ENCODE measurements at regions not wholly inside any gene's neighbourhood (a gene's known extent, or its start where the extent isn't known, plus 50 kb on each side); places are given as distances from the start of the nearest gene placed in this dataset.

GRCh38 chr11:28476049-28476448, 367.9 kb downstream of the METTL15 start:
- Histone ChIP-seq H3F3A (ENCODE audit: low read depth) (no peaks in the 10 kb centered on the region), H3K4me1 (ENCODE audit: insufficient read depth, low read length, poor library complexity, severe bottlenecking) (no peaks in the 10 kb centered on the region), H3K9me2 (replicated peaks; ENCODE audit: low read depth, low read length) (no peaks in the 10 kb centered on the region), H3K36me3 (ENCODE audit: insufficient read depth, low read length) (no peaks in the 10 kb centered on the region), H3K4me2 (ENCODE audit: low read depth, low read length, poor library complexity, severe bottlenecking) (no peak overlapping the region), H3K4me3 (ENCODE audit: low read length, poor library complexity, severe bottlenecking) (no peak overlapping the region), H3K79me2 (ENCODE audit: insufficient read depth, low read length) (no peaks in the 10 kb centered on the region), H3K9me3 (ENCODE audit: insufficient read depth, low read depth, low read length) (no peaks in the 10 kb centered on the region), H4K20me1 (ENCODE audit: insufficient read depth, low read length, poor library complexity, severe bottlenecking) (no peaks in the 10 kb centered on the region), H3K9ac (ENCODE audit: low read depth, low read length, poor library complexity, severe bottlenecking) (no peak overlapping the region), H2AFZ (ENCODE audit: low read length) (no peak overlapping the region), H3K27me3 (ENCODE audit: insufficient read depth, low read length, poor library complexity, severe bottlenecking) (no peaks in the 10 kb centered on the region)
- TF ChIP-seq EZH2phosphoT487 (IDR thresholded peaks at IDR 0.05; ENCODE audit: borderline replicate concordance), result no peak
- TF ChIP-seq CTCF (conservative IDR thresholded peaks at IDR 0.05; ENCODE audit: low read length), result no peak

DNA sequence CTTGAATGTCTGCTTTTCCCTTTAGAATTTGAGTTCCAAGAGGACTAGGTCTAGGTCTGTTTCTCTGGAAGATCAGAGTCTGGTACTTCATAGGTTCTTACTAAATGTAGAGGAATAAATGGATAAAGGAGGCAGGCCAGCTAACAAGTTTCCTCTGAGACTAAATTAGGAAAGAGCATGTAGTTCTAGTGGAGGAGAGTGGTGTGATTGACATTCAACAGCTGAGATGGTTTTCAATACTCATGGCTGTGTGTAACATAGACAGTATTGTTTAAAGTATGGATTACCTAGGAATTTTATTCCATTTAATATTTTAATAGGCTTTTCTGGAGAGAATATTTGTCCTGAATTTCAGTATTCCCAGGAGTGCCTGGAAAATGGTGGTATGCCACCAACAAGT, 364.7 kb downstream of the METTL15 start:
- no peak overlapping the region for H3K9ac ChIP-seq (ENCODE audit: low read depth, low read length, poor library complexity, severe bottlenecking)
- H3K36me3 ChIP-seq (ENCODE audit: insufficient read depth, low read length), result no peaks in the 10 kb centered on the region
- H4K20me1 ChIP-seq (ENCODE audit: insufficient read depth, low read length, poor library complexity, severe bottlenecking), result no peaks in the 10 kb centered on the region
- H3K4me1 ChIP-seq (ENCODE audit: insufficient read depth, low read length, poor library complexity, severe bottlenecking), result no peaks in the 10 kb centered on the region
- H3K79me2 ChIP-seq (ENCODE audit: insufficient read depth, low read length), result no peaks in the 10 kb centered on the region
- H3K9me3 ChIP-seq (ENCODE audit: insufficient read depth, low read depth, low read length), result no peaks in the 10 kb centered on the region
- H3K27me3 ChIP-seq (ENCODE audit: insufficient read depth, low read length, poor library complexity, severe bottlenecking), result no peaks in the 10 kb centered on the region
- H2AFZ ChIP-seq (ENCODE audit: low read length), result no peak overlapping the region
- H3F3A ChIP-seq (ENCODE audit: low read depth), result no peaks in the 10 kb centered on the region
- H3K4me2 ChIP-seq (ENCODE audit: low read depth, low read length, poor library complexity, severe bottlenecking), result no peak overlapping the region
- TF ChIP-seq EZH2phosphoT487 (IDR thresholded peaks at IDR 0.05; ENCODE audit: borderline replicate concordance) (no peak), CTCF (conservative IDR thresholded peaks at IDR 0.05; ENCODE audit: low read length) (no peak)
- no peak overlapping the region for H3K4me3 ChIP-seq (ENCODE audit: low read length, poor library complexity, severe bottlenecking)
- H3K9me2 ChIP-seq (replicated peaks; ENCODE audit: low read depth, low read length), result no peaks in the 10 kb centered on the region

- TF ChIP-seq CTCF (conservative IDR thresholded peaks at IDR 0.05; ENCODE audit: low read length) (no peak), EZH2phosphoT487 (IDR thresholded peaks at IDR 0.05; ENCODE audit: borderline replicate concordance) (no peak)
- Histone ChIP-seq H3K9ac (ENCODE audit: low read depth, low read length, poor library complexity, severe bottlenecking) (no peak overlapping the region), H3K79me2 (ENCODE audit: insufficient read depth, low read length) (no peaks in the 10 kb centered on the region), H3K4me3 (ENCODE audit: low read length, poor library complexity, severe bottlenecking) (no peak overlapping the region), H3K9me3 (ENCODE audit: insufficient read depth, low read depth, low read length) (no peaks in the 10 kb centered on the region), H3K4me2 (ENCODE audit: low read depth, low read length, poor library complexity, severe bottlenecking) (no peak overlapping the region), H3K4me1 (ENCODE audit: insufficient read depth, low read length, poor library complexity, severe bottlenecking) (no peaks in the 10 kb centered on the region), H3K36me3 (ENCODE audit: insufficient read depth, low read length) (no peaks in the 10 kb centered on the region), H3F3A (ENCODE audit: low read depth) (no peaks in the 10 kb centered on the region), H4K20me1 (ENCODE audit: insufficient read depth, low read length, poor library complexity, severe bottlenecking) (no peaks in the 10 kb centered on the region), H3K9me2 (replicated peaks; ENCODE audit: low read depth, low read length) (no peaks in the 10 kb centered on the region), H3K27me3 (ENCODE audit: insufficient read depth, low read length, poor library complexity, severe bottlenecking) (no peaks in the 10 kb centered on the region), H2AFZ (ENCODE audit: low read length) (no peak overlapping the region)
Measured at GRCh38 chr11:28471537-28471936, 363.3 kb downstream of the METTL15 start.

Data from Loucy (cell line).